Uterus (tissue), 3 donors: ENCODE measurements at regions not wholly inside any gene's neighbourhood (a gene's known extent, or its start where the extent isn't known, plus 50 kb on each side); places are given as distances from the start of the nearest gene placed in this dataset.

Experiments used
- DNase-seq, 2 donors: peaks; one replicate each; pipeline ENCODE4 v3.0.0-alpha.2; 2019 to 2020
- H3K27ac ChIP-seq, 2 donors: fragments of 200-600 bp; sonication (generic); 1 replicate in 1 of 2; 2 replicates in 1 of 2; pipeline ENCODE4 v1.5.1; 2016 to 2018
- H3K27me3 ChIP-seq, 2 donors: fragments of 200-600 bp; sonication (generic); one replicate each; pipeline ENCODE4 v1.5.1; 2018 to 2019; ENCODE audit warnings: control low read depth in 1 of 2
- H3K36me3 ChIP-seq, 2 donors: fragments of 200-600 bp; sonication (generic); one replicate each; pipeline ENCODE4 v1.5.1; 2019; ENCODE audit warnings: control low read depth in 1 of 2
- H3K4me1 ChIP-seq, 2 donors: fragments of 200-600 bp; sonication (generic); one replicate each; pipeline ENCODE4 v1.5.1; 2018 to 2019; ENCODE audit warnings: control low read depth in 1 of 2
- H3K4me3 ChIP-seq, 2 donors: fragments of 200-600 bp; sonication (generic); 1 replicate in 1 of 2; 2 replicates in 1 of 2; pipeline ENCODE4 v1.5.1; 2018 to 2019; ENCODE audit warnings: mild to moderate bottlenecking in 1 of 2
- H3K9me3 ChIP-seq, 2 donors: fragments of 200-600 bp; sonication (generic); one replicate each; pipeline ENCODE4 v1.5.1; 2019; ENCODE audit warnings: control low read depth in 1 of 2
- POLR2A ChIP-seq, 2 donors: fragments of 450-650 bp; IDR thresholded peaks; one replicate each; pipeline ENCODE4 v1.6.1; 2016; ENCODE audit warnings: antibody characterized with exemption in 2 of 2, mild to moderate bottlenecking in 1 of 2, moderate library complexity in 1 of 2
- intact Hi-C: fragments of 100-400 bp; cut with DNase I; formaldehyde crosslinking; loops from one replicate; pipeline ENCODE4 v1.15.1; 2023; ENCODE audit warnings: low total_unique reads
- TF ChIP-seq, protein P1 (sequence below), 4 experiments: fragments of 200-600 bp in 2 of 4; fragments of 450-650 bp in 2 of 4; sonication (generic) in 2 of 4; IDR thresholded peaks; one replicate each; pipeline ENCODE4 v1.5.1; 2016 to 2019; ENCODE audit warnings: antibody characterized with exemption in 4 of 4, mild to moderate bottlenecking in 2 of 4, moderate library complexity in 1 of 4
- donor health status: DM: yes; HTN: yes; CAD: no.

DNA sequence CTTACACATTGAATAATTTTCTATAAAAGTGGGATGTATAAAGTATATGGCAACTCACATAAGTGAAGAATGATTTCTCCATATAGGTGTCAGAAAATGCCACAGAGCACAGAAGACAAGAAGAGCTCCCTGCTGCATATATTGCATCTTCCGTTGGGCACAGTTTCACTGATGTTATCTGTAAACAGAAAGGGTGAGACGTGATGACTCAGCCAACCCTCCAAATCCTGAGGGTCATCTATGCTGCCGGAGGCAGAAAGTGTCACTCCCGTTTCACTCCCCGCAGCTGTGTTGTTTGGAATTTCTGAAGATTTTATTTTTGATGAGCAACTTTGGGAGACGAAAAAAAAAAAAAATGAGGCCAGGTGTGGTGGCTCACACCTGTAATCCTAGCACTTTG is 644.1 kb downstream of the C6orf118 start:
- no peak overlapping the region for H3K27ac ChIP-seq
- no peak for DNase-seq
- intact Hi-C loops, result no loop called here
- H3K27me3 ChIP-seq, result no peaks in the 10 kb centered on the region
- H3K4me1 ChIP-seq, result no peaks in the 10 kb centered on the region
- TF ChIP-seq POLR2A (IDR thresholded peaks at IDR 0.05), result no peak
- TF ChIP-seq, protein P1, sequence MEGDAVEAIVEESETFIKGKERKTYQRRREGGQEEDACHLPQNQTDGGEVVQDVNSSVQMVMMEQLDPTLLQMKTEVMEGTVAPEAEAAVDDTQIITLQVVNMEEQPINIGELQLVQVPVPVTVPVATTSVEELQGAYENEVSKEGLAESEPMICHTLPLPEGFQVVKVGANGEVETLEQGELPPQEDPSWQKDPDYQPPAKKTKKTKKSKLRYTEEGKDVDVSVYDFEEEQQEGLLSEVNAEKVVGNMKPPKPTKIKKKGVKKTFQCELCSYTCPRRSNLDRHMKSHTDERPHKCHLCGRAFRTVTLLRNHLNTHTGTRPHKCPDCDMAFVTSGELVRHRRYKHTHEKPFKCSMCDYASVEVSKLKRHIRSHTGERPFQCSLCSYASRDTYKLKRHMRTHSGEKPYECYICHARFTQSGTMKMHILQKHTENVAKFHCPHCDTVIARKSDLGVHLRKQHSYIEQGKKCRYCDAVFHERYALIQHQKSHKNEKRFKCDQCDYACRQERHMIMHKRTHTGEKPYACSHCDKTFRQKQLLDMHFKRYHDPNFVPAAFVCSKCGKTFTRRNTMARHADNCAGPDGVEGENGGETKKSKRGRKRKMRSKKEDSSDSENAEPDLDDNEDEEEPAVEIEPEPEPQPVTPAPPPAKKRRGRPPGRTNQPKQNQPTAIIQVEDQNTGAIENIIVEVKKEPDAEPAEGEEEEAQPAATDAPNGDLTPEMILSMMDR (IDR thresholded peaks at IDR 0.05), result no peak
- H3K36me3 ChIP-seq, result no peaks in the 10 kb centered on the region
- no peaks in the 10 kb centered on the region for H3K9me3 ChIP-seq
- H3K4me3 ChIP-seq, result no peak overlapping the region

GRCh38 chr6:164663634-164664033 is 645.8 kb downstream of the C6orf118 start:
- intact Hi-C loops, result no loop called here
- no peak for DNase-seq
- Histone ChIP-seq H3K9me3 (no peaks in the 10 kb centered on the region), H3K27ac (no peak overlapping the region), H3K4me3 (no peak overlapping the region), H3K36me3 (no peaks in the 10 kb centered on the region), H3K27me3 (no peaks in the 10 kb centered on the region), H3K4me1 (no peaks in the 10 kb centered on the region)
- TF ChIP-seq POLR2A (IDR thresholded peaks at IDR 0.05), result no peak
- TF ChIP-seq, protein P1 (IDR thresholded peaks at IDR 0.05), result no peak

DNA sequence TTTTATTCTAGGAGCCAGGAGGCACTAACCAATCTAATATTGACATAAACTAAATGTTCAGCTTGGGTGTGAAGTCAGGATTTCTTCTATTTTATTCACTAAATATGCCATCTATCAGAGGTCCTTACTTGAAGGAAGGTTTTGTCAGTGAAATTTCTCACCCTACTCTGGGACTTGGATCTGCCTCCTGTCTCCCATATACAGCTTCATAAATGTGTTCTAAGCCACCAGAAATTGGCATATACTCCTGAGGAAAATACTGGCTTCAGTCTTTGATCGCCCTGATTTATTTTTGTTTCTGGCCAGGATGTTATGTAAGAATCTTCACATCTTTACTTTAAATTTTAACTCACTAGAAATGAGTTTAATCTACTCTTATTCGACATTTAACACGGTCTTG is 647.7 kb downstream of the C6orf118 start:
- intact Hi-C loops, result no loop called here
- Histone ChIP-seq H3K4me3 (no peak overlapping the region), H3K9me3 (no peaks in the 10 kb centered on the region), H3K4me1 (no peaks in the 10 kb centered on the region), H3K36me3 (no peaks in the 10 kb centered on the region), H3K27me3 (no peaks in the 10 kb centered on the region), H3K27ac (no peak overlapping the region)
- TF ChIP-seq, protein P1 (IDR thresholded peaks at IDR 0.05), result no peak
- no peak for TF ChIP-seq POLR2A (IDR thresholded peaks at IDR 0.05)
- no peak for DNase-seq

DNA sequence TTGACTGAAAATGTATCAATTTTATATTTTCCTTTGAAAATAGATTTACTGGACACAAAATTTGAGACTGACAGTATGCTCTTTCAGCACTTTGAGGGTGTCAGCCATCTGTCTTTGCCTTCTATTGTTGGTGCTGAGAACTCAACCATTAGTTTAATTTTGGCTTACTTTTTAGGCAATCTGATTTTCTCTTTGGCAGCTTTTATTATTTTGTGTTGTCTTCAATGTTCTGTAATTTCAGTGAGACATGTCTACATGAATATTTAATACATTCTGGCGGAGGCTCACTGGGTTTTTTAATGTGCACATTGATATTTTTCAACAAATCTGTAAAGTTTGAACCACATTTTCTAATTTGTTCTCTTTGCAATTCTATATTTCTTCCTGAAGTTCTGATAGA is 648.6 kb downstream of the C6orf118 start:
- Histone ChIP-seq H3K4me1 (no peaks in the 10 kb centered on the region), H3K4me3 (no peak overlapping the region), H3K9me3 (no peaks in the 10 kb centered on the region), H3K27ac (no peak overlapping the region), H3K36me3 (no peaks in the 10 kb centered on the region), H3K27me3 (no peaks in the 10 kb centered on the region)
- TF ChIP-seq POLR2A (IDR thresholded peaks at IDR 0.05), result no peak
- TF ChIP-seq, protein P1 (IDR thresholded peaks at IDR 0.05), result no peak
- no peak for DNase-seq
- intact Hi-C loops, result no loop called here

DNA sequence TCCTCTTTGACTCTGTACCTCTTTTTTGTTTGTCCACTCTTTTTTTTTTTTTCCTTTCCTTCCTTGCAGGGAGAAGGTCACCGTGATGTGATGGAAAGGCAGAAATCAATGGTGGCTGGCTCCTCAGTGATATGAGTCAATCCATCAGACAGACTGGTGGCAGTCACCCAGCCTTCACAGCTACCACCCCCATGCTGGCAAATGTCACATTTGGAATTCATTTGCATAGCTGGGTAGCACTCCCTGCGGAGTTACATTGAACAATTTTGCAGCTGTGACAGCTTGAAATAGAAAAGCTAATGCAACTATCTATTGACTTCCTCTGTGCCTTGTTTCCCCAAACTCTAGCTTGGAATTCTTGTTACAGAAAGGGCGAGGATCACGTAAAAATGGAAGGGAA is 668.4 kb downstream of the C6orf118 start:
- Histone ChIP-seq H3K9me3 (no peaks in the 10 kb centered on the region), H3K4me3 (no peak overlapping the region), H3K36me3 (no peaks in the 10 kb centered on the region), H3K27ac (no peak overlapping the region), H3K4me1 (no peaks in the 10 kb centered on the region), H3K27me3 (no peaks in the 10 kb centered on the region)
- no peak for DNase-seq
- intact Hi-C loops, result no loop called here
- no peak for TF ChIP-seq POLR2A (IDR thresholded peaks at IDR 0.05)
- TF ChIP-seq, protein P1 (IDR thresholded peaks at IDR 0.05), result no peak
